Endothelial cell of umbilical vein (primary cell): ENCODE measurements at regions not wholly inside any gene's neighbourhood (a gene's known extent, or its start where the extent isn't known, plus 50 kb on each side); places are given as distances from the start of the nearest gene placed in this dataset.

Experiments used
- BruUV-seq: library from RNA; stranded (reverse); fragments of 400-500 nt; replicated peaks from 2 replicates; lab custom pipeline; 2021; lab: Mats Ljungman, UMichigan
- CTCF ChIA-PET: fragments of 300-600, 350-600 bp; sonication (Branson Sonifier 250); formaldehyde crosslinking; loops from one replicate; lab custom pipeline; 2021; ENCODE audit warnings: antibody characterized with exemption, inconsistent platforms; lab: Charles Lee
- POLR2A ChIA-PET: fragments of 300-600, 350-600 bp; sonication (Branson Sonifier 250); formaldehyde crosslinking; loops from one replicate; lab custom pipeline; 2021; ENCODE audit warnings: antibody characterized with exemption, inconsistent platforms; lab: Charles Lee
- DNase-seq: peaks from one replicate; pipeline ENCODE4 v3.0.0-alpha.2; 2011; ENCODE audit warnings: low read depth, low spot score
- FAIRE-seq: peaks from 2 replicates; lab custom pipeline; 2011; peaks lifted over from hg19 to GRCh38; lab: Jason Lieb, UNC
- H2AFZ ChIP-seq: 2 replicates; pipeline ENCODE4 v1.6.0; 2012; ENCODE audit warnings: low read depth, low read length, control low read depth, inconsistent platforms
- H3K27ac ChIP-seq: 2 replicates; pipeline ENCODE4 v1.5.1; 2011; ENCODE audit warnings: low read depth, mild to moderate bottlenecking, control low read depth, low read length, moderate library complexity; ENCODE audit not compliant: insufficient read depth
- H3K27me3 ChIP-seq, 2 experiments: 2 replicates each; pipeline versions ENCODE4 v1.6.0 to v1.6.1; 2011; ENCODE audit warnings: low read length in 2 of 2, mixed read lengths in 1 of 2; ENCODE audit not compliant: control insufficient read depth in 2 of 2, insufficient read depth in 2 of 2
- H3K36me3 ChIP-seq, 2 experiments: 2 replicates in 1 of 2; 3 replicates in 1 of 2; pipeline ENCODE4 v1.5.1; 2011; ENCODE audit warnings: low read length in 2 of 2, mild to moderate bottlenecking in 1 of 2, moderate library complexity in 1 of 2; ENCODE audit not compliant: control insufficient read depth in 2 of 2, insufficient read depth in 2 of 2; ENCODE audit errors: extremely low read depth in 1 of 2
- H3K4me1 ChIP-seq: 3 replicates; pipeline ENCODE4 v1.5.1; 2011; ENCODE audit warnings: mild to moderate bottlenecking, low read length; ENCODE audit not compliant: control insufficient read depth, insufficient read depth; ENCODE audit errors: extremely low read depth
- H3K4me2 ChIP-seq: 2 replicates; pipeline ENCODE4 v1.6.1; 2011; ENCODE audit warnings: low read length, control low read depth, mixed read lengths; ENCODE audit not compliant: insufficient read depth
- H3K4me3 ChIP-seq, 3 experiments: fragments of 200-600 bp in 1 of 3; sonication (generic), shearing (Covaris generic) in 1 of 3; replicated peaks in 1 of 3; 2 replicates each; pipeline ENCODE4 v1.5.1; 2011 to 2016; ENCODE audit warnings: control low read depth in 3 of 3, low read length in 3 of 3, mild to moderate bottlenecking in 2 of 3, inconsistent platforms in 1 of 3, low read depth in 1 of 3, moderate library complexity in 1 of 3; ENCODE audit not compliant: insufficient read depth in 1 of 3
- H3K79me2 ChIP-seq: 2 replicates; pipeline ENCODE4 v1.6.0; 2012; ENCODE audit warnings: low read length, inconsistent platforms; ENCODE audit not compliant: control insufficient read depth, insufficient read depth
- H3K9ac ChIP-seq: replicated peaks from 2 replicates; pipeline ENCODE3; 2011; ENCODE audit warnings: low read length, control low read depth; ENCODE audit not compliant: insufficient read depth; ENCODE audit errors: extremely low read depth
- H3K9me1 ChIP-seq: replicated peaks from 3 replicates; pipeline ENCODE4 v1.6.0; 2011; ENCODE audit warnings: mild to moderate bottlenecking, low read length; ENCODE audit not compliant: control insufficient read depth, insufficient read depth; ENCODE audit errors: extremely low read depth
- H3K9me3 ChIP-seq: replicated peaks from 2 replicates; pipeline ENCODE4 v1.5.1; 2012; ENCODE audit warnings: low read length, inconsistent platforms; ENCODE audit not compliant: control insufficient read depth, insufficient read depth
- H4K20me1 ChIP-seq: replicated peaks from 2 replicates; pipeline ENCODE3; 2011; ENCODE audit warnings: mild to moderate bottlenecking, low read length; ENCODE audit not compliant: control insufficient read depth, insufficient read depth; ENCODE audit errors: extremely low read depth
- CTCF ChIP-seq, 2 donors: IDR thresholded peaks; 1 replicate in 1 of 2; 2 replicates in 1 of 2; pipeline ENCODE4 v1.5.1; 2011; ENCODE audit warnings: low read length in 2 of 2, mild to moderate bottlenecking in 2 of 2, moderate library complexity in 2 of 2, control low read depth in 1 of 2, inconsistent platforms in 1 of 2, low read depth in 1 of 2; ENCODE audit not compliant: insufficient read depth in 1 of 2; ENCODE audit errors: extremely low read depth in 1 of 2
- EZH2 ChIP-seq: IDR thresholded peaks from 2 replicates; pipeline ENCODE4 v1.6.1; 2012; ENCODE audit warnings: borderline replicate concordance, low read depth, mild to moderate bottlenecking, moderate library complexity, low read length, inconsistent platforms; ENCODE audit not compliant: severe bottlenecking
- FOS ChIP-seq: IDR thresholded peaks from 2 replicates; pipeline ENCODE4 v1.6.1; 2011; ENCODE audit warnings: mild to moderate bottlenecking, low read length, moderate library complexity, borderline replicate concordance; ENCODE audit not compliant: insufficient read depth
- GATA2 ChIP-seq: IDR thresholded peaks from 2 replicates; pipeline ENCODE4 v1.7.0; 2011; ENCODE audit warnings: low read depth, mild to moderate bottlenecking, moderate library complexity, mixed read lengths, low read length; ENCODE audit not compliant: insufficient read length, insufficient read depth
- JUN ChIP-seq: IDR thresholded peaks from 2 replicates; pipeline ENCODE4 v1.6.1; 2011; ENCODE audit warnings: borderline replicate concordance, low read depth; ENCODE audit not compliant: insufficient read length, insufficient read depth
- MAX ChIP-seq: IDR thresholded peaks from 2 replicates; pipeline ENCODE4 v1.6.1; 2011; ENCODE audit not compliant: insufficient read depth, insufficient read length
- MYC ChIP-seq: IDR thresholded peaks from one replicate; pipeline ENCODE4 v1.6.1; 2011; ENCODE audit warnings: mild to moderate bottlenecking, low read depth, low read length
- POLR2A ChIP-seq: IDR thresholded peaks from 2 replicates; pipeline ENCODE4 v1.6.1; 2012; ENCODE audit warnings: low read depth, mild to moderate bottlenecking, control low read depth, low read length
- POLR2AphosphoS5 ChIP-seq: IDR thresholded peaks from 2 replicates; pipeline ENCODE4 v1.6.1; 2012; ENCODE audit warnings: low read depth, mild to moderate bottlenecking, control low read depth, low read length, moderate library complexity; ENCODE audit not compliant: insufficient read depth
- dilution Hi-C: fragments of 300-500 bp; cut with MboI; formaldehyde crosslinking; loops from one replicate; pipeline ENCODE4 v1.15.0; 2019; ENCODE audit warnings: low sequenced_read_pairs; ENCODE audit not compliant: extremely low pct_ligation_motif_present
- intact Hi-C: fragments of 100-400 bp; cut with micrococcal nuclease; formaldehyde crosslinking; loops from one replicate; pipeline ENCODE4 v1.10.0; 2022

GRCh38 chr6:76792394-76792793 lies 670.9 kb downstream of the HTR1B start:
- DNase-seq (no peak), FAIRE-seq (no peak)
- TF ChIP-seq JUN = no peak
- no peak for TF ChIP-seq CTCF (IDR thresholded peaks at IDR 0.05; ENCODE audit: extremely low read depth in 1 of 2, insufficient read depth in 1 of 2, low read depth in 1 of 2, low read length in 2 of 2)
- no peak for TF ChIP-seq FOS
- no peak for TF ChIP-seq GATA2
- TF ChIP-seq EZH2 = no peak
- no peak for TF ChIP-seq MAX
- no peak for TF ChIP-seq MYC
- TF ChIP-seq POLR2A = no peak
- TF ChIP-seq POLR2AphosphoS5 = no peak

More at GRCh38 chr6:76792394-76792793, 670.9 kb downstream of the HTR1B start:
- Histone ChIP-seq H4K20me1 (no peaks in the 10 kb centered on the region), H3K9ac (no peak overlapping the region), H3K27me3 (no peaks in the 10 kb centered on the region), H3K9me1 (no peaks in the 10 kb centered on the region), H3K4me1 (no peaks in the 10 kb centered on the region), H3K4me3 (no peak overlapping the region), H3K27ac (no peak overlapping the region), H2AFZ (no peak overlapping the region), H3K36me3 (no peaks in the 10 kb centered on the region), H3K79me2 (no peaks in the 10 kb centered on the region), H3K4me2 (no peak overlapping the region), H3K9me3 (no peaks in the 10 kb centered on the region)
- BruUV-seq = no TSS peak
- POLR2A ChIA-PET = no interaction called here
- intact Hi-C loops (no loop called here), dilution Hi-C loops (no loop called here)
- CTCF ChIA-PET = no interaction called here
